GOT3 (cell line): ENCODE measurements at regions not wholly inside any gene's neighbourhood (a gene's known extent, or its start where the extent isn't known, plus 50 kb on each side); places are given as distances from the start of the nearest gene placed in this dataset.

ENCODE experiments used
- DNase-seq: peaks from one replicate; lab custom pipeline; 2025; ENCODE audit warnings: mixed read lengths; lab: John Stamatoyannopoulos, UW

DNA sequence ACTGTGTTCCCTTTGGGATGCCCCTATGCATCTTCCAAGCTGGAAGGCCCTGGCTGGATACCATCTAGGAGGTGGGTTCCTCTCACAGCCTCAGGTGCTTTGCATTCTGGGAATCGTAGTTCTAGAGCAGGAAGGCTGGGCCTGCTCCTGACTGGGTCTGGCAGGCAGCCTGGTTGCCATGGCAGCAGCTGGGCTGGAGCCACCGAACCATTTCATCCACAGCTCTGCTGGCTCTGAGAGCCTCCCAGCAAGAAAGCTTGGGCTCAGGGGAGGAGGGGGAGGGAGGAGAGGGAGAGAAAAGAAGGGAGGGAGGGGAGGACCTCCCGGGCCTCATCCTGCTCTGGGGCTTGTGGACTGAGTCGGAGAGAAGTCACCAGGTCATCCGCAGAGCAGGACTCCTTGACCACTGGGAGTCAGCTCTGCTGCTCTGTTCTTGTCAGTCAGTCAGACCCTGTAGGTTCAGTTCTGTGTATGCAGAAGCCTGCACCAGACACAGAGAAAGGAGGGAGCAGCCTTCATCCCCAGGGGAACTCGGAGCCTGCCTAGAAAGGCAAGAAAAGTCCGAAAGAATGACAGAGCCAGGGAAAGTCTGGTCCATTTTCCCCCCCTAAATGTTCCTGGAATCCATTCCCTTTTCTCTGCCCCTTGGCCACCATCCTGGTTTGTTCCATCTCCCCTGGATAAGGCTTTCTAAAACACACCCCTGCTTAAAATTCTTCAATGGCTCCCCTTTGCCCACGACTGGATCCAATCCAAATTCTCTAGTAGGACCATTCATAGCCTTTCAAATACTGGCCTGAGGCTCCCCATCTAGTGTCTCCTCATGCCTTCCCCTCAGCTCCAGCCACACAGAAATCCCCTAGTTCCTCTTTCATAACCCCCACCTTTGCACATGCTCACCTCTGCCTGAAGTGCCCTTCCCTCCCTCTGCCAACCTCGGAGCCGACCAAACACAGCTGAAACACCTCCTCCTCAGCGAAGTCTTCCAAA, 65.4 kb upstream of the ARAP3 start:
- no peak for DNase-seq

GRCh38 chr5:141746395-141746794, 64.4 kb upstream of the ARAP3 start:
- no peak for DNase-seq

GRCh38 chr5:141745390-141745789, 63.4 kb upstream of the ARAP3 start:
- DNase-seq = no peak

DNA sequence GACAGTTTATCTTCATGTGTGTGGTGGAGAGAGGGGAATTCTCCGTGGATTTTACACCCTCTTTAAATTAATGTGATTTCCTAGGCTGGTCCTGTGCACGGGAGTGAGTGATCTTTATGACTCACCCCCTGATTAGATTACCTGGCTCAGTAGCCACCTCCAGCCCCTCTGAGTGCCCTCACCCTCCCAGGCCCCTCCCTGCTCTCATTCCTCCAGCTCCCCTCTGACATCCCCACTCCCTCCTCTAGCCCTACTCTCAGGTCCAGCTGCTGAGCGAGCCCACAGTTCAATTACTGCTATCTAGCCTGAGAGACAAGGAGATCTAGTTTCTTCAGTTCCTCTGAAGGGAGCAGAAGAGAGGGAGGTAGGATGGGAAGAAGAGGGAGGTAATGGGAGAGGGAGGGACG, 61.8 kb upstream of the ARAP3 start:
- DNase-seq = no peak

GRCh38 chr5:141742866-141743851, 61.1 kb upstream of the ARAP3 start:
- DNase-seq = no peak

GRCh38 chr5:141742144-141742543, 60.1 kb upstream of the ARAP3 start:
- no peak for DNase-seq

DNA sequence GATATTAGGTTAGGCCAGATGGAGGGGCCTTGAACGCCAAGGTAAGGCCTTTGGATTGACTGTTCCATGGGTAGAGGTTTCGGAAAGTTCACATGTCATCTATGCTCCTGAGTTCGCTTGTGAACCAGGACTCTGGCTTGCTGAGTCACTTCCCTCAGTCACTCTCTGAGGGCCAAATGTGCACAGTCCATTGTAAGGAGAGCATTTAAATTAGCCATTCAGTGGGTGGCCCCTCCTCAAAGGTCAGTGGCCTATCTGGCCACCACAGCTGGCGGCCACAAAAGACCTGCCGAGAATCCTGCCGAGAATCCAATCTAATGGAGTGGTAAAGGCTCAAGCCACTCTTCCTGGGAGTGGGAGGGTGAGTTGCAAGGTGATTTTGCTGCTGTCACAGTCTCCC, 58.9 kb upstream of the ARAP3 start:
- no peak for DNase-seq

GRCh38 chr5:141737535-141737934, 55.5 kb upstream of the ARAP3 start:
- no peak for DNase-seq

DNA sequence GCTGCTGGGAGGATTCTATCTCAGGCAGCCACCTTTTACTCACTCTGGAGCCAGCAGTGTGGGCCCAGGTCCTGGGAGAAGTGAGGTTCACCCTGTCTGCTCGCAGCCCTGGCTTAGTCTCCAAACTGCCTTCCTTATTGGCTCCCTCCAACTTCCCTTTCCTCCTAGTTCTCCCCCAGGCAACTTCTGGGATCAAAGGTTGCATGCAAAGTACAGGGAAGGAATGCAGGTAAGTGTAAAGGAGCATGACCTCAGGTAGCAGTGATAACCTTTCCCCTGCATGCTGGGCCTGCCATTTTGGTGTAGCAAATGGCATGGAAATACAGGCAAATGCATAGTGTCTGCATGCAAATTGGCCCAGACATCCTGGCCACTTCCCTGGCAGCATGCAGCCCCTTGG, 53.8 kb upstream of the ARAP3 start:
- no peak for DNase-seq

- DNase-seq = no peak
Measured at GRCh38 chr5:141734501-141735229, 52.6 kb upstream of the ARAP3 start.

DNA sequence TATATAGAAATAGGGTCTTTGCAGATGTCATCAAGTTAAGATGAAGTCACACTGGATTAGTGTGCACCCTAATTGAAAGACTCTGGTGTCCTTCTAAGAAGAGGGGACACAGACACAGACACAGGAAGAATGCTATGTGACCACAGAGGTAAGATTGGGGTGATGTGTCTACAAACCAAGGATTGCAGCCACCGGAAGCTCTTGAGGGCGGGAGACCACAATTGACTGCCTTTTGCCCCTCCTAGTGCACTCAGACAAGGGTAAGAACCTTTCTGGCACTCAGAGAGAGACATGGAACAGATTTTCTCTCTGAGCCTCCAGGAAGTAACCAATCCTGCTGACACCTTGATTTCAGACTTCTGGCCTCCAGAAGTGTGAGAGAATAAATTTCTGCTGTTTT, 51.2 kb upstream of the ARAP3 start:
- no peak for DNase-seq

GRCh38 chr5:141732417-141732816, 50.4 kb upstream of the ARAP3 start:
- DNase-seq = no peak
